Loucy (cell line): ENCODE measurements at regions not wholly inside any gene's neighbourhood (a gene's known extent, or its start where the extent isn't known, plus 50 kb on each side); places are given as distances from the start of the nearest gene placed in this dataset.

Experiments used
- CTCF ChIP-seq: fragments of 200-600 bp; sonication (generic); conservative IDR thresholded peaks from 2 replicates; pipeline ENCODE4 v1.5.1; 2014; ENCODE audit warnings: mild to moderate bottlenecking, antibody characterized with exemption, low read length
- EZH2phosphoT487 ChIP-seq: fragments of 200-600 bp; IDR thresholded peaks from 2 replicates; pipeline ENCODE4 v1.6.1; 2018; ENCODE audit warnings: antibody characterized with exemption, mild to moderate bottlenecking, moderate library complexity, borderline replicate concordance

- TF ChIP-seq CTCF (no peak), EZH2phosphoT487 (no peak)
Measured at GRCh38 chr5:104817127-104817526, 1254.5 kb upstream of the NUDT12 start.
